ENCODE measurements at regions not wholly inside any gene's neighbourhood (a gene's known extent, or its start where the extent isn't known, plus 50 kb on each side); places are given as distances from the start of the nearest gene placed in this dataset.

GRCh38 chr4:35541888-35542213, 702.5 kb downstream of the ARAP2 start:
- H3K4me2 ChIP-seq (ENCODE audit: low read length): no peak overlapping the region
- peaks cover 7% of the 10 kb centered on the region for H3K9me3 ChIP-seq (replicated peaks; ENCODE audit: low read length)
- H3K9ac ChIP-seq (ENCODE audit: low read depth, low read length): no peak overlapping the region
- H3K36me3 ChIP-seq (ENCODE audit: insufficient read depth, low read length): no peaks in the 10 kb centered on the region
- no peak overlapping the region for H3K4me3 ChIP-seq (ENCODE audit: low read length)
- H3K27me3 ChIP-seq (ENCODE audit: control insufficient read depth, insufficient read depth, low read length): no peaks in the 10 kb centered on the region
- no peaks in the 10 kb centered on the region for H3K4me1 ChIP-seq (ENCODE audit: control insufficient read depth, insufficient read depth, low read length)

DNA sequence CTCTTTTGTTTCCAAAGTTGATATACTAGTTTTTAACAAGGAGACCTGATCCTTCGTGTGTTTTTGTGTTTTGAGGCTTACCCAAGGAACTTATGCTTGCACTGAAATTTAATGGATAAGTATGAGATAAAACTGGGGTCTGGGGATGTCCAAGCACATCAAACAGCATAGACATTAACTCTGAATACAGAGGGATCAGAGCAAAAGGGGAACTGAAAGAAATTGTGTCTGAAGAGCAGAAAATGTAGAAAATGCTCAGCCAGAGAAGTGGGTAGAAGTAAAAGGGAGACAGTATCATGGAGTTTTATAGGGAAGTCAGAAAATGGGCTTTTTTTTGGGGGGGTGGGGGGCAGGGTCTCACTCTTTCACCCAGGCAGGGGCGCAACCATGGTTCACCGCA, 695.4 kb downstream of the ARAP2 start:
- Histone ChIP-seq H3K4me3 (ENCODE audit: low read length) (no peak overlapping the region), H3K36me3 (ENCODE audit: insufficient read depth, low read length) (no peaks in the 10 kb centered on the region), H3K27me3 (ENCODE audit: control insufficient read depth, insufficient read depth, low read length) (no peaks in the 10 kb centered on the region), H3K4me1 (ENCODE audit: control insufficient read depth, insufficient read depth, low read length) (no peaks in the 10 kb centered on the region), H3K9ac (ENCODE audit: low read depth, low read length) (no peak overlapping the region), H3K9me3 (replicated peaks; ENCODE audit: low read length) (peaks cover 4% of the 10 kb centered on the region), H3K4me2 (ENCODE audit: low read length) (no peak overlapping the region)

DNA sequence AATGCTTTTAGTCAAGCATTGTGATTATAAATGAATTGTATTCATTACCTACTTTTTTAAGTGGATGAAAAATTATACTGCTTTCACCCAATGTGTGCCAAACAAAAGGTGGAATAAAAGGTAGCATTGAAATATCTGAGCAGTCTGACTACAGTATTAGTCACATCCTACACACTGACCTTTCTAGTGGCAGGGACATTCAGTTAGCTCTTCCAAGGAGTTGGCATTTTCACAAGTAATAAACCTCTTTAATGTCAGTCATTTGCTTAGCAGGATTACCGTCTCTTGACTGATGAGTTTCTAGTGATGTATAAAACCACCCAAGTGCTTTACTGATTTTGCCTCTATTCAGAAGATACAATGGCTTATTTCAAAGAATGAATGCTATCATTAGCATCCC, 687.9 kb downstream of the ARAP2 start:
- H3K4me1 ChIP-seq (ENCODE audit: control insufficient read depth, insufficient read depth, low read length): no peaks in the 10 kb centered on the region
- H3K9me3 ChIP-seq (replicated peaks; ENCODE audit: low read length): peaks cover 4% of the 10 kb centered on the region
- H3K4me3 ChIP-seq (ENCODE audit: low read length): no peak overlapping the region
- H3K27me3 ChIP-seq (ENCODE audit: control insufficient read depth, insufficient read depth, low read length): no peaks in the 10 kb centered on the region
- no peaks in the 10 kb centered on the region for H3K36me3 ChIP-seq (ENCODE audit: insufficient read depth, low read length)
- H3K4me2 ChIP-seq (ENCODE audit: low read length): no peak overlapping the region
- no peak overlapping the region for H3K9ac ChIP-seq (ENCODE audit: low read depth, low read length)

DNA sequence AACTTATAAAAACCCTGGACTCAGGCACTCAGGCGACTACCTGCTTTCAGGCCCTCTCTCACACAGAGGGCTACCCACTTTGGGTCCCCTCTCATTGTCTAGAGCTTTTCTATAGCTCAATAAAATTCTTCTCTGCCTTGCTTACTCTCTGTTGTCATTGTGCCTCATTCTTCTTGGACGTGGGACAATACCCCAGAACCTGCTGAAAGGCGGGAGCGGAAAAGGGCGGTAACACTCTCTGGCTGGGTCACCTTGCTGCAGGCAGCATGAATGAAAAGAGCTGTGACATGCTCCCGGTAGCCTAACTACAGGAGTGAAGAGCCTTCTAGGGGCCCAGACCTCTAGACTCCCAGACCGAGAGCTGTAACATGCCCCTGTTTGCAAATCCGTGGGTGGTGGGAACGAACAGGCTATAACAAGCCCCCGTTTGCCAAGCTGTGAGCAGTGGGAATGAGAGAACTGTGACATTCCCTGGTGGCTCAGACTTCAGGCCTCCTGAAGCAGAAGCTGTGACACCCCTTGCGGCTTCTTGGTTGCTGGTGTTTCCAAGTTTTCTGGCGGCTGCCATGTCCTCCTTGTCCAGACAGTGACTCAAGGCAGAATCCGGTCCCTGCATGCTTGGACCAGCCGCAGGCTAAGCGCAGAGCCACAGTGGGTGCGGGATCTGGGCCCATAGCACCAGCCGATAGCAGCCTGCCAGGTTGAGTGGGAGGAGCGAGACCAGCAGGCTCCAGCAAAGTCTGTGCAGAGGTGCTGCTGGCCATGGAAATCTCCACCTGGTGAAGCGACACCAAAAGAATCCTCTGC, 684.6 kb downstream of the ARAP2 start:
- H3K4me1 ChIP-seq (ENCODE audit: control insufficient read depth, insufficient read depth, low read length): no peaks in the 10 kb centered on the region
- H3K4me2 ChIP-seq (ENCODE audit: low read length): no peak overlapping the region
- H3K9ac ChIP-seq (ENCODE audit: low read depth, low read length): no peak overlapping the region
- H3K27me3 ChIP-seq (ENCODE audit: control insufficient read depth, insufficient read depth, low read length): no peaks in the 10 kb centered on the region
- H3K4me3 ChIP-seq (ENCODE audit: low read length): no peak overlapping the region
- H3K36me3 ChIP-seq (ENCODE audit: insufficient read depth, low read length): no peaks in the 10 kb centered on the region
- no peaks in the 10 kb centered on the region for H3K9me3 ChIP-seq (replicated peaks; ENCODE audit: low read length)

- H3K9me3 ChIP-seq (replicated peaks; ENCODE audit: low read length): no peaks in the 10 kb centered on the region
- no peak overlapping the region for H3K4me3 ChIP-seq (ENCODE audit: low read length)
- no peaks in the 10 kb centered on the region for H3K27me3 ChIP-seq (ENCODE audit: control insufficient read depth, insufficient read depth, low read length)
- no peaks in the 10 kb centered on the region for H3K36me3 ChIP-seq (ENCODE audit: insufficient read depth, low read length)
- H3K4me2 ChIP-seq (ENCODE audit: low read length): no peak overlapping the region
- H3K4me1 ChIP-seq (ENCODE audit: control insufficient read depth, insufficient read depth, low read length): no peaks in the 10 kb centered on the region
- no peak overlapping the region for H3K9ac ChIP-seq (ENCODE audit: low read depth, low read length)
Measured at GRCh38 chr4:35562861-35563260, 681.5 kb downstream of the ARAP2 start.

DNA sequence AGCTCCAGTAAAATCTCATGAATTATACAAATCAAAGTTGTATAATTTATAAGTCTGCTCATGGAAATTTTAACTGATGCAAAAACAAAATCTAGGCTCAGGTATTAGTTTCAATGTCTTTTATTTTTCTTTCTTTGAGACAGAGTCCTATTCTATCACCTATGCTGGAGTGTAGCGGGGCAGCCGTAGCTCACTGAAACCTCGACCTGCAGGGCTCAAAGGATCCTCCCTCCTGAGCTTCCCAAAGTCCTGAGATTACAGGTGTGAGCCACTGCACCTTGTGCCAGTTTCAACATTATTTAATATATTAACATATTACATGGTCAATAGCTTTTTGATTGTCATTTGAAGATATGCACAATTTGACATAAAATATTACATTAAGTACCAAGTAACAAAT, 678.7 kb downstream of the ARAP2 start:
- Histone ChIP-seq H3K4me3 (ENCODE audit: low read length) (no peak overlapping the region), H3K36me3 (ENCODE audit: insufficient read depth, low read length) (no peaks in the 10 kb centered on the region), H3K27me3 (ENCODE audit: control insufficient read depth, insufficient read depth, low read length) (no peaks in the 10 kb centered on the region), H3K4me1 (ENCODE audit: control insufficient read depth, insufficient read depth, low read length) (no peaks in the 10 kb centered on the region), H3K9me3 (replicated peaks; ENCODE audit: low read length) (peaks cover 3% of the 10 kb centered on the region), H3K9ac (ENCODE audit: low read depth, low read length) (no peak overlapping the region), H3K4me2 (ENCODE audit: low read length) (no peak overlapping the region)

- no peaks in the 10 kb centered on the region for H3K36me3 ChIP-seq (ENCODE audit: insufficient read depth, low read length)
- no peaks in the 10 kb centered on the region for H3K4me1 ChIP-seq (ENCODE audit: control insufficient read depth, insufficient read depth, low read length)
- H3K4me3 ChIP-seq (ENCODE audit: low read length): no peak overlapping the region
- peaks cover 6% of the 10 kb centered on the region for H3K9me3 ChIP-seq (replicated peaks; ENCODE audit: low read length)
- H3K9ac ChIP-seq (ENCODE audit: low read depth, low read length): no peak overlapping the region
- H3K27me3 ChIP-seq (ENCODE audit: control insufficient read depth, insufficient read depth, low read length): no peaks in the 10 kb centered on the region
- no peak overlapping the region for H3K4me2 ChIP-seq (ENCODE audit: low read length)
Measured at GRCh38 chr4:35591035-35591434, 653.3 kb downstream of the ARAP2 start.

DNA sequence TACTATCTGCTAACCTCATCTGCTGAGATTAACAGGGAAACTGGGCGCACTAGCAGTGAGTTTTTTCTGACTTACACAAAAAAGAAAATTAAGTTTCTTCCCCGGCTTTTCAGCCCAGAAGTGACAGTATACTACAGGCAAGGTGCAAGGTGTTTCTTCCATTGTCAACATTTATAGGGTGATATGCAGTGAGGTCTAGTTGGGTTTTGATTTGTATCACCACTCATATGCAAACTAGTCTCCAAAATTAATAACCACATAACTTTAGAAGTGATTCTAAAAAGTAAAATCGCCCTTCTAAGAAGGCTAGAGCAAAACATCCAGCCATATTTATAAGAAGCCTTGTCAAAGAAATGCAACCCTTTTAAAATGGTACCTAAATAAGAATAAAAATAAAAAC, 640.1 kb downstream of the ARAP2 start:
- Histone ChIP-seq H3K36me3 (ENCODE audit: insufficient read depth, low read length) (no peaks in the 10 kb centered on the region), H3K9me3 (replicated peaks; ENCODE audit: low read length) (peaks cover 2% of the 10 kb centered on the region), H3K4me3 (ENCODE audit: low read length) (no peak overlapping the region), H3K9ac (ENCODE audit: low read depth, low read length) (no peak overlapping the region), H3K27me3 (ENCODE audit: control insufficient read depth, insufficient read depth, low read length) (no peaks in the 10 kb centered on the region), H3K4me1 (ENCODE audit: control insufficient read depth, insufficient read depth, low read length) (no peaks in the 10 kb centered on the region), H3K4me2 (ENCODE audit: low read length) (no peak overlapping the region)

- no peak overlapping the region for H3K4me2 ChIP-seq (ENCODE audit: low read length)
- H3K4me3 ChIP-seq (ENCODE audit: low read length): no peak overlapping the region
- H3K9ac ChIP-seq (ENCODE audit: low read depth, low read length): no peak overlapping the region
- no peaks in the 10 kb centered on the region for H3K27me3 ChIP-seq (ENCODE audit: control insufficient read depth, insufficient read depth, low read length)
- H3K9me3 ChIP-seq (replicated peaks; ENCODE audit: low read length): peaks cover 2% of the 10 kb centered on the region
- H3K4me1 ChIP-seq (ENCODE audit: control insufficient read depth, insufficient read depth, low read length): no peaks in the 10 kb centered on the region
- H3K36me3 ChIP-seq (ENCODE audit: insufficient read depth, low read length): no peaks in the 10 kb centered on the region
Measured at GRCh38 chr4:35604724-35605123, 639.6 kb downstream of the ARAP2 start.

DNA sequence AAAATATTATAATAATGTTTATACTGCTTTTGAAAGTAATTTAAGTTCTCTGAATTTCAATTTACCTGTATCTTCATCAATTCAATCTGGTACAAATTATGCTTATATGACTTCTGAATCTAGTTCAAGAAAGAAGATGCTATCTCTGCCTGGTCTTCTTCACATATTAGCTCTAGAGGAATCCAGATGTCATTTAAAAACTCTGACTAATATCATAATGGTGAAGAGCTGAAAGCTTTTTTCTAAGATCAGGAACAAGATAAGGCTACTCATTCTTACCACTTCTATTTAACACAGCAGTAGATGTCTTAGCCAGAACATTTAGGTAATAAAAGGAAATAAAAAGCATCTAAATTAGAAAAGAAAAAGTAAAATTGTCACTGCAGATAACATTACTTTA, 636.1 kb downstream of the ARAP2 start:
- no peak overlapping the region for H3K4me3 ChIP-seq (ENCODE audit: low read length)

DNA sequence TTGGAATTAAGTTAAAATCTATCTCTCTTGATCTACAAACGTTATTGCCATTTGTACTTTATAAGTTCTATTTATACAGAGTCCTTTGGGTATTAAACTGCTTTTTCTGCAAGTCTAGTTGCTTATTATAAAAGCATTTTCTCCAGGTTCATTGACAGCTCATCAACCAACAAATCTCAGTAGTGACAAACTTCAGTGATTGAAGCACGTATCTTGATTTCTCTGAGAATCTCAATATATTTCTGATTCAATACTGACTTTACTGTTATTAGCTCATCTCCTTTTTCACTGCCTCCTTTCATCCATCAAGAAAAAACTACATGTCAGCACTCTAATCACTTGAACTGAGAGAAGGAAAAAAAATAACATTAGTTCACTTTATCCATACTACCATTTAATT, 630.2 kb downstream of the ARAP2 start:
- Histone ChIP-seq H3K36me3 (ENCODE audit: insufficient read depth, low read length) (no peaks in the 10 kb centered on the region), H3K27me3 (ENCODE audit: control insufficient read depth, insufficient read depth, low read length) (no peaks in the 10 kb centered on the region), H3K9me3 (replicated peaks; ENCODE audit: low read length) (peaks cover 3% of the 10 kb centered on the region), H3K4me1 (ENCODE audit: control insufficient read depth, insufficient read depth, low read length) (no peaks in the 10 kb centered on the region), H3K9ac (ENCODE audit: low read depth, low read length) (no peak overlapping the region), H3K4me3 (ENCODE audit: low read length) (no peak overlapping the region), H3K4me2 (ENCODE audit: low read length) (no peak overlapping the region)

More for the DNA sequence above, 636.1 kb downstream of the ARAP2 start:
- Histone ChIP-seq H3K9me3 (replicated peaks; ENCODE audit: low read length) (peaks cover 5% of the 10 kb centered on the region), H3K36me3 (ENCODE audit: insufficient read depth, low read length) (no peaks in the 10 kb centered on the region), H3K4me2 (ENCODE audit: low read length) (no peak overlapping the region), H3K4me1 (ENCODE audit: control insufficient read depth, insufficient read depth, low read length) (no peaks in the 10 kb centered on the region), H3K9ac (ENCODE audit: low read depth, low read length) (no peak overlapping the region), H3K27me3 (ENCODE audit: control insufficient read depth, insufficient read depth, low read length) (no peaks in the 10 kb centered on the region)

DNA sequence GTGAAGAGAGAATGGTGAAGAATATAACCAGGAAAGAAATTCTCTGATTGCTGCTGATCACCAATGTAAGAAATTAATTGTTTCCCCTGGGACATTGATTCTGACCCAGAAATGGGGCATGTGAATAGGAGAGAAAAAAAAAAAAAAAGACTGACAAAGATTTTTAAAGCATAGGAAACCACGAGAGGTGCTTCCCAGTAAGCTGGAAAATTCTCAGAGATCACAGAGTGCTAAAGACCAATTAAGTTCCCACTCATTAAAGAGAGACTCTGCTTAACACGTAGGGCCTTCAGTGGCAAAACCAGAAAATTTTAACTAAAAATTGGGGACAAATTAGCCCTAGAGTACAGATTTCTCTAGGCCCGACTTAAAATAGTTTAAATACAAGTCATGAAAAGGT, 604.4 kb downstream of the ARAP2 start:
- no peaks in the 10 kb centered on the region for H3K9me3 ChIP-seq (replicated peaks; ENCODE audit: low read length)

More for the DNA sequence above, 604.4 kb downstream of the ARAP2 start:
- H3K9ac ChIP-seq (ENCODE audit: low read depth, low read length): no peak overlapping the region
- no peak overlapping the region for H3K4me3 ChIP-seq (ENCODE audit: low read length)
- no peaks in the 10 kb centered on the region for H3K36me3 ChIP-seq (ENCODE audit: insufficient read depth, low read length)
- H3K4me2 ChIP-seq (ENCODE audit: low read length): no peak overlapping the region
- H3K27me3 ChIP-seq (ENCODE audit: control insufficient read depth, insufficient read depth, low read length): no peaks in the 10 kb centered on the region
- H3K4me1 ChIP-seq (ENCODE audit: control insufficient read depth, insufficient read depth, low read length): no peaks in the 10 kb centered on the region
